Panc1 (cell line): ENCODE measurements at regions not wholly inside any gene's neighbourhood (a gene's known extent, or its start where the extent isn't known, plus 50 kb on each side); places are given as distances from the start of the nearest gene placed in this dataset.

ENCODE experiments used
- CTCF ChIP-seq: fragments of 450-650 bp; IDR thresholded peaks from 2 replicates; pipeline ENCODE4 v1.5.1; 2017; ENCODE audit warnings: mild to moderate bottlenecking
- POLR2AphosphoS5 ChIP-seq: IDR thresholded peaks from 2 replicates; pipeline ENCODE4 v1.6.1; 2012; ENCODE audit warnings: mild to moderate bottlenecking, low read depth, low read length, moderate library complexity
- REST ChIP-seq, 2 experiments: IDR thresholded peaks; 2 replicates each; pipeline ENCODE4 v1.6.1; 2011 to 2012; ENCODE audit warnings: low read depth in 2 of 2, control low read depth in 1 of 2, low read length in 1 of 2, mild to moderate bottlenecking in 1 of 2, moderate library complexity in 1 of 2; ENCODE audit not compliant: insufficient read depth in 1 of 2
- SIN3A ChIP-seq: IDR thresholded peaks from 2 replicates; pipeline ENCODE4 v1.6.1; 2012; ENCODE audit warnings: low read depth, mild to moderate bottlenecking, low read length, moderate library complexity, borderline replicate concordance; ENCODE audit not compliant: insufficient read depth

DNA sequence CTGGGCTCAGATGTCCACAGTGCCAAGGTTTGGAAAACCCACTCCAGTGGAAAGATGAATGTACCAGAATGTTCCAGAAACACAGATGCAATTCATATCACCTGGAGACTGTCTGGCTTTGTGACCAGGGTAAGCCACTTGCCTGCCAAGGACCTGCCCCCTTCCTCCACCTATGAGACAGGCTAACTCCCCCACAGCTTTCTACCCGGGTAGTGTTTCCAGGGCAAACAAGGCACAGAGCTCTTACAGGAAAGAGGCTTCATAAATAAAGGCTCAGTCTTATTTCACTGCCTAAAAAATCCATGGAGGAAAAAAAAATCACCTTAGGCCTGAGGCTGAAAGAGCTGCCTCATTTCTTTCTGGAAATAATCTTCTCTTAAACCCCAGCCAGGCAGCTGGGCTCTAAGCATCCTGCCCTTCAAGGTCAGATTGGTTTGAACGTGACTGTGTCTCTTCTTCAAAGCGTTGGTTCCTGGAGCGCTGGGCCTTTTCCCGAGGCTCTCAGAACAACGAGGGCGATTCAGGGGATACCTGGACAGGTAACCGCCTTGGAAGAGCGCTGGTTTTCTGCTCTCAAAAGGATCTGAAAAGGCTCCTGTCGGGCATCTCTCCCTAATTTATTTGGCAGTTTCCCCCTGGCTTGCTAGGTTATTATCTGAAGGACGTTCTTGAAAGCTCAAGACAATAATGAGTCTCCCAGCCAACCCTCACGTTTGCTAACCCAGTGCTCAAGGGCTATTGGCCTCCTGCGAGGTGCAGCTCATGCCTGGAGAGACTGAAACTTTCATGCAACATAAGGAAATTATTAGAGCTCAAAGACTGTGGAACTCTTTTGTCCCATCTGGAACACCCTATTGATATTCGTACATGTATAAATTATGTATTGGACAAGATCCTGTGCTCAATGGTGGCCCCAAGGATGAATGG, 199.2 kb upstream of the PMEPA1 start:
- no peak for TF ChIP-seq CTCF
- TF ChIP-seq POLR2AphosphoS5 = no peak
- TF ChIP-seq REST (IDR thresholded peaks at IDR 0.05; ENCODE audit: insufficient read depth in 1 of 2, low read depth in 2 of 2, low read length in 1 of 2) = no peak
- no peak for TF ChIP-seq SIN3A
